Right renal cortex interstitium (tissue), 3 donors: ENCODE measurements at regions not wholly inside any gene's neighbourhood (a gene's known extent, or its start where the extent isn't known, plus 50 kb on each side); places are given as distances from the start of the nearest gene placed in this dataset.
"Not testable (repeated sequence)": the region's sequence is repeated elsewhere in the genome, so short reads cannot be mapped to it uniquely, and the experiment has no call there.

ENCODE experiments used
- DNase-seq, 3 donors: peaks; one replicate each; pipeline ENCODE4 v3.0.0-alpha.2; 2013; ENCODE audit warnings: low read depth in 3 of 3, low spot score in 2 of 3

GRCh38 chr14:71550367-71550766 is 381.9 kb upstream of the RGS6 start:
- no peak for DNase-seq

GRCh38 chr14:71551291-71551950 is 380.8 kb upstream of the RGS6 start:
- no peak for DNase-seq

- no peak for DNase-seq
Measured at GRCh38 chr14:71552809-71553208, 379.4 kb upstream of the RGS6 start.

- no peak for DNase-seq
Measured at GRCh38 chr14:71553779-71554178, 378.4 kb upstream of the RGS6 start.

GRCh38 chr14:71554323-71554722 is 377.9 kb upstream of the RGS6 start:
- DNase-seq: no peak

- DNase-seq: no peak
Measured at GRCh38 chr14:71554959-71555612, 377.1 kb upstream of the RGS6 start.

GRCh38 chr14:71555654-71556559 is 376.3 kb upstream of the RGS6 start:
- no peak for DNase-seq

- no peak for DNase-seq
Measured at GRCh38 chr14:71556730-71557129, 375.5 kb upstream of the RGS6 start.

- DNase-seq: no peak
Measured at GRCh38 chr14:71557351-71557750, 374.9 kb upstream of the RGS6 start.

- not testable (repeated sequence) for DNase-seq
Measured at GRCh38 chr14:71558943-71559342, 373.3 kb upstream of the RGS6 start.

GRCh38 chr14:71560751-71561150 is 371.5 kb upstream of the RGS6 start:
- DNase-seq: no peak

GRCh38 chr14:71563492-71564153 is 368.6 kb upstream of the RGS6 start:
- DNase-seq: no peak

GRCh38 chr14:71566276-71566675 is 366.0 kb upstream of the RGS6 start:
- DNase-seq: no peak

GRCh38 chr14:71567499-71568133 is 364.6 kb upstream of the RGS6 start:
- DNase-seq: not testable (repeated sequence)

- no peak for DNase-seq
Measured at GRCh38 chr14:71574976-71575375, 357.3 kb upstream of the RGS6 start.

- DNase-seq: no peak
Measured at GRCh38 chr14:71576472-71576871, 355.8 kb upstream of the RGS6 start.

- no peak for DNase-seq
Measured at GRCh38 chr14:71579331-71579730, 352.9 kb upstream of the RGS6 start.

GRCh38 chr14:71582705-71583104 is 349.5 kb upstream of the RGS6 start:
- DNase-seq: no peak

- no peak for DNase-seq
Measured at GRCh38 chr14:71583194-71583593, 349.0 kb upstream of the RGS6 start.

- no peak for DNase-seq
Measured at GRCh38 chr14:71583705-71584104, 348.5 kb upstream of the RGS6 start.

- no peak for DNase-seq
Measured at GRCh38 chr14:71585361-71585760, 346.9 kb upstream of the RGS6 start.
